Upper lobe of left lung (tissue), 6 donors: ENCODE measurements at regions not wholly inside any gene's neighbourhood (a gene's known extent, or its start where the extent isn't known, plus 50 kb on each side); places are given as distances from the start of the nearest gene placed in this dataset.

Experiments
- ATAC-seq, 2 donors: fragments of 200-7000 bp; cut with Tn5 transposase; one replicate each; pipeline ENCODE4 v1.9.1; 2022; ENCODE audit warnings: mild to moderate bottlenecking in 2 of 2, moderate library complexity in 2 of 2; ENCODE audit not compliant: low FRiP score in 2 of 2
- DNase-seq, 2 donors: peaks; one replicate each; pipeline ENCODE4 v3.0.0-alpha.2; 2019 to 2020
- H3K27ac ChIP-seq, 4 donors: fragments of 200-600 bp; sonication (generic); one replicate each; pipeline ENCODE4 v1.5.1; 2016 to 2019
- H3K27me3 ChIP-seq, 4 donors: fragments of 200-600 bp; sonication (generic); one replicate each; pipeline ENCODE4 v1.5.1; 2017 to 2019
- H3K36me3 ChIP-seq, 4 donors: fragments of 200-600 bp; sonication (generic); one replicate each; pipeline ENCODE4 v1.5.1; 2016 to 2019
- H3K4me1 ChIP-seq, 4 donors: fragments of 200-600 bp; sonication (generic); one replicate each; pipeline ENCODE4 v1.5.1; 2018 to 2019
- H3K4me3 ChIP-seq, 4 donors: fragments of 200-600 bp; sonication (generic); one replicate each; pipeline ENCODE4 v1.5.1; 2017 to 2019; ENCODE audit warnings: mild to moderate bottlenecking in 2 of 4, moderate library complexity in 1 of 4
- H3K9me3 ChIP-seq, 4 donors: fragments of 200-600 bp; sonication (generic); one replicate each; pipeline ENCODE4 v1.5.1; 2018 to 2019
- EP300 ChIP-seq, 4 donors: sonication (generic); formaldehyde crosslinking; IDR thresholded peaks; one replicate each; pipeline ENCODE4 v1.5.1; 2017; ENCODE audit warnings: antibody characterized with exemption in 4 of 4, control low read depth in 2 of 4
- POLR2A ChIP-seq, 4 donors: fragments of 450-650 bp; IDR thresholded peaks; one replicate each; pipeline ENCODE4 v1.5.1; 2016 to 2017; ENCODE audit warnings: antibody characterized with exemption in 4 of 4, mild to moderate bottlenecking in 2 of 4
- POLR2AphosphoS5 ChIP-seq, 2 donors: sonication (generic); formaldehyde crosslinking; IDR thresholded peaks; one replicate each; pipeline ENCODE4 v1.5.1; 2017; ENCODE audit warnings: antibody characterized with exemption in 2 of 2
- WGBS, 2 donors: methylation state at CpG; one replicate each; pipeline ENCODE4 v1.1.5; 2017 to 2018; 5-methylcytosine and 5-hydroxymethylcytosine counted together
- TF ChIP-seq, protein P1 (sequence below), 6 experiments: fragments of 450-650 bp in 4 of 6; fragments of 200-600 bp in 2 of 6; sonication (generic) in 2 of 6; IDR thresholded peaks; one replicate each; pipeline ENCODE4 v1.5.1; 2016 to 2019; ENCODE audit warnings: antibody characterized with exemption in 6 of 6
- donor health status: DM: no; HTN: no; CAD: no; lungs with moderate emphysema.
- donor health status: DM: no; HTN: yes; CAD: no; lungs with severe emphysema.

DNA sequence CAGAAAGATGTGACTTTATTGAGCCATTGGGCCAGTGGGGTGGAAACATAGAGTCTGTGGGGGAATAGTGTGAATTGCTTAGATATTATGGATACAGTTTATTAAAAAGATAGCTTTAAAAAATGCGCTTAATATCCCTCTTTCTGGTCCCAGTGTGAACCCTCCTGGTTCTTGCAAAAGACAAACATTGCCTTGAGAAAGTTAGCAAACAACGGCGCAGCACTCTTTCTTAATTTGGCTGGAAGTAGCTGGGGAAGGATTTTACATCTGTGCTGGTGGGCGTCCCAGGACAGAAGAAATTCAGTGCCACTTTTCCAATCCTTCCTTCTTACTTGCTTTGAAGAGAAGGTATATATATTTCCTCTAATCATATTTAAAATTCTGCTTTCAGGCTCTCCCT, 191.4 kb upstream of the ZFP64 start:
- ATAC-seq, result no peak
- TF ChIP-seq EP300 (IDR thresholded peaks at IDR 0.05) (no peak), POLR2A (IDR thresholded peaks at IDR 0.05) (no peak), POLR2AphosphoS5 (IDR thresholded peaks at IDR 0.05) (no peak)
- TF ChIP-seq, protein P1, sequence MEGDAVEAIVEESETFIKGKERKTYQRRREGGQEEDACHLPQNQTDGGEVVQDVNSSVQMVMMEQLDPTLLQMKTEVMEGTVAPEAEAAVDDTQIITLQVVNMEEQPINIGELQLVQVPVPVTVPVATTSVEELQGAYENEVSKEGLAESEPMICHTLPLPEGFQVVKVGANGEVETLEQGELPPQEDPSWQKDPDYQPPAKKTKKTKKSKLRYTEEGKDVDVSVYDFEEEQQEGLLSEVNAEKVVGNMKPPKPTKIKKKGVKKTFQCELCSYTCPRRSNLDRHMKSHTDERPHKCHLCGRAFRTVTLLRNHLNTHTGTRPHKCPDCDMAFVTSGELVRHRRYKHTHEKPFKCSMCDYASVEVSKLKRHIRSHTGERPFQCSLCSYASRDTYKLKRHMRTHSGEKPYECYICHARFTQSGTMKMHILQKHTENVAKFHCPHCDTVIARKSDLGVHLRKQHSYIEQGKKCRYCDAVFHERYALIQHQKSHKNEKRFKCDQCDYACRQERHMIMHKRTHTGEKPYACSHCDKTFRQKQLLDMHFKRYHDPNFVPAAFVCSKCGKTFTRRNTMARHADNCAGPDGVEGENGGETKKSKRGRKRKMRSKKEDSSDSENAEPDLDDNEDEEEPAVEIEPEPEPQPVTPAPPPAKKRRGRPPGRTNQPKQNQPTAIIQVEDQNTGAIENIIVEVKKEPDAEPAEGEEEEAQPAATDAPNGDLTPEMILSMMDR (IDR thresholded peaks at IDR 0.05), result no peak
- Histone ChIP-seq H3K36me3 (no peaks in the 10 kb centered on the region), H3K27me3 (no peaks in the 10 kb centered on the region), H3K4me1 (no peaks in the 10 kb centered on the region), H3K4me3 (no peak overlapping the region), H3K27ac (no peak overlapping the region), H3K9me3 (no peaks in the 10 kb centered on the region)
- no peak for DNase-seq
- WGBS, 2 donors, result 57 to 66% methylated on average over 4 of the region's 4 CpGs

DNA sequence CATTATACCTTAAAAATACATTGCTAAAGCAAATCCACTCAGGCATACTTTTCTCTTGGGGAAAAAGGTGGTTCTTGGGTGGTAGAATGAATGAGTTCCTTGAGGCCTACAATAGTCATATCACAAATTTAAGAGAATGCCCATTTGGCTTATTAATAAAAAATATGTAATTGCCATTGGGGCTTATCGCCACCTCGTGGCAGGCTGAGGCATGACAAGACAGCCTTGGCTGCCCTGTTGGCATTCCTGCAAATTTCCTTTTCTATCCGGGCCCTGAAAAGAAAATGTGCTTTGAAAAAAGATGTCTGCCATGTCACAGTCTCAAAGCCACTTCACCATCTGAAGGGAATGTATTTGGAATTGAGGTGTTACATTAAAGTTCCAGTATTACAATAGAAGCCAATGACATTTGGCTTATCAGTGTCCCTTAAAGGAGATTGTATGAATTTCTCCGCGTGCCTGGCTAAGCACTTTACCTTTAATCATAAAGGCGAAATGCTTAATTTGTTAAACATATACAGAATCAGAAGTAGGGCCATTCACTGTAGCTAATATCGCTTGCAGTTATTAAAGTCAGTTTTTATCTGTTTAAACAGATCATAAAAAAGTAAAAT, 188.3 kb upstream of the ZFP64 start:
- Histone ChIP-seq H3K4me3 (no peak overlapping the region), H3K27ac (no peak overlapping the region), H3K27me3 (no peaks in the 10 kb centered on the region), H3K4me1 (no peaks in the 10 kb centered on the region), H3K36me3 (no peaks in the 10 kb centered on the region), H3K9me3 (no peaks in the 10 kb centered on the region)
- DNase-seq (no peak), ATAC-seq (peak in 1 of 2 donors; percentile 53)
- WGBS, 2 donors, result 50 to 51% methylated on average over 7 of the region's 7 CpGs
- TF ChIP-seq POLR2AphosphoS5 (IDR thresholded peaks at IDR 0.05) (no peak), POLR2A (IDR thresholded peaks at IDR 0.05) (no peak), EP300 (IDR thresholded peaks at IDR 0.05) (no peak)
- TF ChIP-seq, protein P1 (IDR thresholded peaks at IDR 0.05), result peak; percentile 47 to 94 (median 64)

DNA sequence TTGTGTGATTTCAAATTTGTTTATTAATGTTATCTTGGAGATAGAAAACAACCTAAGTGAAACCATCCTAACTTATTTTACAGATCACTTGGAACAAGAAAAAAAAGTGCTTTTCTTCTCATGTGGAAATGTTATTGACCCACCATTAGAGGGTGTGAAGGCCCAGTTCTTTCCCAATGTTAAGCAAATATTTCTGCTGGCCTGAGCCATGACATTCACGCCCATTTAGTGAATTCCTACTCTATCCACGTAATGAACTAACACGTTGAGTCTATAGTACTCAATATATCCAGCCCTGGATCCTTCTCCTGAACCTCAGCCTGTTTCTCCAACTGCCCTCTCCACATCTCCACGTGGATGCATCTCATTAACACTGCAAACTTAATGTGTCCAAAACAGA, 180.6 kb upstream of the ZFP64 start:
- WGBS, 2 donors, result 51 to 59% methylated on average over 4 of the region's 4 CpGs

DNA sequence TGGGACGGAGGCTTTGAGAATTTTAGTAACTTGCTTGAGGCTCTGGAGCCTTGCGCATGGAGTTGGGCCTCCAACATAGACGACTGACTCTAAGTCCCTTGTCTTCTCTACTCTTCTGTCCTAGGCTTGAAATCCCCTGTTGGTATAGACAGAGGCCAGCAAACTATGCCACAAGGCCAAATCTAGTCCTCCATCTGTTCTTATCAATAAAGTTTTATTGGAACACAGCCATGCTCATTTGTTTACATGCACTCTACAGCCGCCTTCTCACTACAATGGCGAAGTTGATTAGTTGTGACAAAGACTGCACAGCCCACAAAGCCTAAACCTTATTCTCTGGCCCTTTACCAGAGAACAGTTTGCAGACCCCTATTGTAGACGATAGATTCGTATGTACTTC, 174.1 kb upstream of the ZFP64 start:
- no peak for TF ChIP-seq EP300 (IDR thresholded peaks at IDR 0.05)
- TF ChIP-seq POLR2AphosphoS5 (IDR thresholded peaks at IDR 0.05), result no peak
- TF ChIP-seq POLR2A (IDR thresholded peaks at IDR 0.05), result no peak
- TF ChIP-seq, protein P1 (IDR thresholded peaks at IDR 0.05), result no peak
- ATAC-seq (no peak), DNase-seq (no peak)
- Histone ChIP-seq H3K4me1 (no peaks in the 10 kb centered on the region), H3K36me3 (no peaks in the 10 kb centered on the region), H3K9me3 (no peaks in the 10 kb centered on the region), H3K27me3 (no peaks in the 10 kb centered on the region), H3K27ac (no peak overlapping the region), H3K4me3 (no peak overlapping the region)
- 93 to 98% methylated on average over 7 of the region's 7 CpGs for WGBS, 2 donors

More for the DNA sequence above, 180.6 kb upstream of the ZFP64 start:
- H3K36me3 ChIP-seq, result no peaks in the 10 kb centered on the region
- H3K27me3 ChIP-seq, result no peaks in the 10 kb centered on the region
- H3K4me1 ChIP-seq, result no peaks in the 10 kb centered on the region
- TF ChIP-seq EP300 (IDR thresholded peaks at IDR 0.05), result no peak
- TF ChIP-seq POLR2AphosphoS5 (IDR thresholded peaks at IDR 0.05), result no peak
- TF ChIP-seq POLR2A (IDR thresholded peaks at IDR 0.05), result no peak
- TF ChIP-seq, protein P1 (IDR thresholded peaks at IDR 0.05), result no peak
- no peak for ATAC-seq
- H3K27ac ChIP-seq, result no peak overlapping the region
- H3K9me3 ChIP-seq, result no peaks in the 10 kb centered on the region
- no peak for DNase-seq
- H3K4me3 ChIP-seq, result no peak overlapping the region

DNA sequence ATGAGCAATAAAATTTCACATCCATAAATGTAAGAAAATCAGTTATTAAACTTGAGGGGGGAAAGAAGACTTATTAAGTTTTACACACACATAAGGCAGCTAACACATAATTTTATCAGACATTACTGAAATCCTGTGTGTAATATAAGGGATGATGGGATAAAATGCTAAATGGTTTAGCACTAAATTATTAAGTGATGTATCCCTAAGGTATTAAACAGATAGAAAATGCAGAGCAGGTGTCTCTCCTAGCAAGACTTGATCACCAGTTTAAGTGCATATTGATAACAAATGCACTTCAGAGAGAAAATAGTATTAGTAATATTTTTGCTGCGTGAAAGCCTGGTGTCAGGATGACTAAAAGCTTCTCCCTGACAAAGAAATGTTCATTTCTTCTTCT, 172.8 kb upstream of the ZFP64 start:
- H3K36me3 ChIP-seq, result no peaks in the 10 kb centered on the region
- ATAC-seq (no peak), DNase-seq (no peak)
- H3K27ac ChIP-seq, result no peak overlapping the region
- no peaks in the 10 kb centered on the region for H3K27me3 ChIP-seq
- TF ChIP-seq POLR2AphosphoS5 (IDR thresholded peaks at IDR 0.05), result no peak
- no peak for TF ChIP-seq EP300 (IDR thresholded peaks at IDR 0.05)
- no peak for TF ChIP-seq POLR2A (IDR thresholded peaks at IDR 0.05)
- TF ChIP-seq, protein P1 (IDR thresholded peaks at IDR 0.05), result no peak
- H3K4me1 ChIP-seq, result no peaks in the 10 kb centered on the region
- H3K9me3 ChIP-seq, result no peaks in the 10 kb centered on the region
- no peak overlapping the region for H3K4me3 ChIP-seq
- WGBS, 2 donors, result 67 to 92% methylated on average over 1 of the region's 1 CpG
